ENCODE measurements at regions not wholly inside any gene's neighbourhood (a gene's known extent, or its start where the extent isn't known, plus 50 kb on each side); places are given as distances from the start of the nearest gene placed in this dataset.
"Not testable (repeated sequence)": the region's sequence is repeated elsewhere in the genome, so short reads cannot be mapped to it uniquely, and the experiment has no call there.

DNA sequence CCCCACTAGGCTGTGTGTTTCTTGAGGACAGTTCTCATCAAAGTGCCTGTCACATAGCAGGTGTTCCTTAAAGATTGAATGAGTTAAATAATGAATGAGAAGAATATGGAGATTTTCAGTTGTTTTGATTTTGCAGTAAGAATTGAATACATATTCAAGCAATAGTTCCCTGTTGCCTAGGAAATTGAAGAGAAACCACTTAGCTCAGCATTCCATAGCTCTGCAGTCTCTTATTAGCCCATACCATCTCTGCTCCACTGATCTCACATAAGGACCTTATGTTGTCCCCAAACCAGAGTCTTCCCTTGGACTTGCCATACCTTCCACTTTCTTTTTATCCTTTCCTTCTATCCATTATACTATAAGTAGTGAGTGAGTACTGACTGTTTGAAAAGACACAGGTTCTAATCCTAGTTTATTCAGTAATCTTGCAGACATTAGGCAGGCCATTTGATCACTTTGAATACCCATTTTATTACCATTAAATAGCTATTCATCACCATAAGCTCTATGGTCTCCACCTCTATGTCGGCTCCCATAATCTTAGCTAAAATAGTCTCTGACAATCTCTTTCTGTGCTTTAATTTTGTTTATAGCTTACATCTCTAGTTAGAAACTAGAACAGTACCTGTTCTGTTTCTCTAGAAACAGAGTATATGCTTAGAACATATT, 1059.6 kb upstream of the SLIT2 start:
- H3K4me3 ChIP-seq (ENCODE audit: low read depth, low read length) = no peak overlapping the region
- TF ChIP-seq, protein P1, sequence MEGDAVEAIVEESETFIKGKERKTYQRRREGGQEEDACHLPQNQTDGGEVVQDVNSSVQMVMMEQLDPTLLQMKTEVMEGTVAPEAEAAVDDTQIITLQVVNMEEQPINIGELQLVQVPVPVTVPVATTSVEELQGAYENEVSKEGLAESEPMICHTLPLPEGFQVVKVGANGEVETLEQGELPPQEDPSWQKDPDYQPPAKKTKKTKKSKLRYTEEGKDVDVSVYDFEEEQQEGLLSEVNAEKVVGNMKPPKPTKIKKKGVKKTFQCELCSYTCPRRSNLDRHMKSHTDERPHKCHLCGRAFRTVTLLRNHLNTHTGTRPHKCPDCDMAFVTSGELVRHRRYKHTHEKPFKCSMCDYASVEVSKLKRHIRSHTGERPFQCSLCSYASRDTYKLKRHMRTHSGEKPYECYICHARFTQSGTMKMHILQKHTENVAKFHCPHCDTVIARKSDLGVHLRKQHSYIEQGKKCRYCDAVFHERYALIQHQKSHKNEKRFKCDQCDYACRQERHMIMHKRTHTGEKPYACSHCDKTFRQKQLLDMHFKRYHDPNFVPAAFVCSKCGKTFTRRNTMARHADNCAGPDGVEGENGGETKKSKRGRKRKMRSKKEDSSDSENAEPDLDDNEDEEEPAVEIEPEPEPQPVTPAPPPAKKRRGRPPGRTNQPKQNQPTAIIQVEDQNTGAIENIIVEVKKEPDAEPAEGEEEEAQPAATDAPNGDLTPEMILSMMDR (conservative IDR thresholded peaks at IDR 0.05; ENCODE audit: low read depth, low read length) = no peak
- no peak for DNase-seq (ENCODE audit: low read depth)

- DNase-seq (ENCODE audit: low read depth) = no peak
- H3K4me3 ChIP-seq (ENCODE audit: low read depth, low read length) = no peak overlapping the region
- TF ChIP-seq, protein P1 (conservative IDR thresholded peaks at IDR 0.05; ENCODE audit: low read depth, low read length) = no peak
Observed at GRCh38 chr4:19187691-19188090, 1064.0 kb upstream of the SLIT2 start.

GRCh38 chr4:19187096-19187495, 1064.6 kb upstream of the SLIT2 start:
- no peak for DNase-seq (ENCODE audit: low read depth)
- H3K4me3 ChIP-seq (ENCODE audit: low read depth, low read length) = no peak overlapping the region
- TF ChIP-seq, protein P1 (conservative IDR thresholded peaks at IDR 0.05; ENCODE audit: low read depth, low read length) = no peak

GRCh38 chr4:19181631-19182030, 1070.1 kb upstream of the SLIT2 start:
- not testable (repeated sequence) for DNase-seq (ENCODE audit: low read depth); H3K4me3 ChIP-seq (ENCODE audit: low read depth, low read length)

DNA sequence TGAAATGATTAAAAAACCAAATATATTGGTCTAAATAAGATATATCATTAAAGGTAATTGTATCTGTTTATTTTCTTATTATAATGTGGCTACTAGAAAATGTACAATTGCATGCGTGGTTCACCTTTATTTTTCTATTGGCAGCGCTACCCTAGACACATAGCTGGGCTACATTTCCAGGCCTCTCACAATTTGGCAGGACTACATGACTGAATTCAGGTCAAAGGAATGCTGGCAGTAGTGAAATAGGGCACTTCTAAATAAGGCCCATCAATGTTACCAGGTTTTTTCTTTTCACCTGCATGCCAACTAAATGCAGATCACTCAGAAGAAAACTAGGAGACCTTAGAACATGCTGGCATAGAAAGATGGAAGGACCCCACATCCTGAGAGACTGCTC, 1072.9 kb upstream of the SLIT2 start:
- H3K4me3 ChIP-seq (ENCODE audit: low read depth, low read length) = no peak overlapping the region
- TF ChIP-seq, protein P1 (conservative IDR thresholded peaks at IDR 0.05; ENCODE audit: low read depth, low read length) = no peak
- no peak for DNase-seq (ENCODE audit: low read depth)

- H3K4me3 ChIP-seq (ENCODE audit: low read depth, low read length) = no peak overlapping the region
- TF ChIP-seq, protein P1 (conservative IDR thresholded peaks at IDR 0.05; ENCODE audit: low read depth, low read length) = no peak
- DNase-seq (ENCODE audit: low read depth) = no peak
Observed at GRCh38 chr4:19177616-19178015, 1074.1 kb upstream of the SLIT2 start.

DNA sequence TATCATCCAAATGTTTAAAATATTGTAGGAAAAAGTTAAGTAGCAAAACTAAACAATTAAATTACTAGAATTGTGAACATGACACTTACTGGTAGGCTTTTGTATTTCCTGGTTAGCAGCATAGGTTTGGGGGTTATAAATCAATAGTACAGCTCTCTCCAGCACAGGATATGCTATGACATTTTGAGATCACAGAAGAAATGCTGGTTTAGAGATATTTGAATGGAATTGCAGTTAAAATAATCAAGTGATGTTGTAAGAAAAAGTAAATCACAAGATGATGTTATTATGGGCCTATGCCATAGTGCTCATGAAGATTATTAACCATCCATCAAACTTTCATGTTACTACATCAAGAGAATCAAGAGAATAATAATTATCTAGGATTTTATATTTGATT, 1079.9 kb upstream of the SLIT2 start:
- TF ChIP-seq, protein P1 (conservative IDR thresholded peaks at IDR 0.05; ENCODE audit: low read depth, low read length) = no peak
- no peak for DNase-seq (ENCODE audit: low read depth)
- no peak overlapping the region for H3K4me3 ChIP-seq (ENCODE audit: low read depth, low read length)
